ENCODE measurements at regions not wholly inside any gene's neighbourhood (a gene's known extent, or its start where the extent isn't known, plus 50 kb on each side); places are given as distances from the start of the nearest gene placed in this dataset.
"Not testable (repeated sequence)": the region's sequence is repeated elsewhere in the genome, so short reads cannot be mapped to it uniquely, and the experiment has no call there.

DNA sequence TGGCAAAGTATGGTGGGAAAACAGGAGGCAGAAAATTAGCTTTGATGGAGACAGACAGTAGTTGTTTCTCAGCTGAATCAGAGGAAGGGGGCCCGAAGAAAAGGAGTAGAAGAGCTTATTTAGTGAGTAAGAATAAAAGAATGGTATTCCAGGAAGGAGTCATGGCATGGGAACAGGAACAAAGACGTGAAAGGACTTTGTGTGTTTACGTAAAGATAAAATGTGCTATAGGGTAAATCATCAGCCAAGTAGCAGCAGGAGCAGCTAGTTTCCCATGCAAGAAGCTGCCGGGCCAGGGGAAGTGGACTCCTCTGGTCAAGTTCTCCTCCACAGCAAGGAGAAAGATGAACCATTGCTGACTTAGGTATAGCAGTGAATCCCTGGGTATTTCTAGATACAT lies 454.5 kb downstream of the HINT1 start:
- DNase-seq, result no peak

DNA sequence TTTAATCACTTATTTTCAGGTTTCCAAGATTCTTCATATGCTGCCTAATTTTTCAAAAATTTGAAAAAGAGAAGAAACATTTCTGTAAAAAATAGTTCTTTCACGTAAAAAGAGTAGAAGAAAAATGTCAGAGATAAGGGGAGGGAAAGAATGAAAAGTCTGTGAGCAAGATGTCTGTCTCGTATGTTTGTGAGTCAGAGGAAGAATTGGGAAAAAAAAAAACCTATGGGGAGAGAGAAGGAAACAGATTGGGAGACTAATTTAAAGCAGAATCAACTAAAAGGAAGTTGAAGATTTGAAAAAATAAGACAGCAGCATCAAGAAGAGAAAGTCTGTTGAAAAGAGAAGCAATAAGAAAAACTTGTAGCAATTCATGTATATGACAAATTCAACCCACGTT lies 456.3 kb downstream of the HINT1 start:
- no peak for DNase-seq

DNA sequence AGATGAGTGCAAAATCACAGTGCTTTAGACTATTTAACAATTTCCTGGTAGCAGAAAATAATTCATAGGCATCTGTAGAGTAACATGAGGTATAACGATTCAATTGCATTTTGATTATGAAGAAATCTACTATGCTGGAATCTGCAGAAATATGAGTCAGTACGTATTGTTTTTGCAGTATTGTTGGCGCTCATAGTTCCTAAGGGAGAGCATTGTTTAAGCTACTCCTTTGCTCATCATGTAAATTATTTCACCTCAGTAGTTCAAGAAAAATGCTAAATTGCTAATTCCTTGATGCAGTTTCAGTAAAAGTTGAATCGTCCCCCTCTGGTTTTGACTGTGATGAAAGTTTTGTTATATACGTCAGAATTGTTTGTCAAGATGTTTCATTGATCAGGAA lies 458.4 kb downstream of the HINT1 start:
- DNase-seq, result no peak

DNA sequence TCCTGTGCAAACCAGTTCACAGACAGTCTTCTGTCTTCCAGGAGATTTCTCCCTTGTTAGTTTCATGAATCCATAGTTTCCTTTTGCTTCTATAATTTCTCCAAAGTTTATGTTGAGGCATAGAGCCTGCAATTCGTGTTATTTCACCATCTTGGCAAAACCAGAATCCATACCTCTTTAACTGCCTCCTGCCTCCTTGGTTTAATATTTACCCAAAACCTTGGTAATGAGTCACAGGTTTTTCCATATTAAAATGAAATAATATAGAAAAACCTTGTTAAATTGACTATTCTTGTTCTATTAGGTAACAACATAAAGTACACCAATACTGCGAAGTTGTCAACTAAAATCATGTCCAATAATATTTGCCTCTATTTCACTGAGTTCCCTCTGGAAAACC lies 459.7 kb downstream of the HINT1 start:
- no peak for DNase-seq

DNA sequence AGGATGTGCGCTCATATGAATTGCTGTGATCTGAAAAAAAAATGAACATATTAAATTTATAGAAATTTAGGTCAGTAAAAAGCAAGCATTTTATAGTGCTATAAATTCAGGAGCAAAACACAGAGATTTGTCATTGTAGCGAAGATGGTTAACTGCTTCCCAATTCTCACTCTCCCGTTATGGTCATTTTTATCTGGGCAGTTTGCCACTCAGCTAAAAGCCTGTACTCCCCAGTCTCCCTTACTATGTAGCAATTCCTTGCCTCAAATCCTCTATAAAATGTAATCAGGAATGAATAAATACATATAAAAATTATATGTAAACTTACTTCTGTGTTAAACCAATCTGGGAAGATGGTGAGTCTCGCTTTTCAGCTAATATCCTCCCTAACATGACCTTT lies 471.5 kb downstream of the HINT1 start:
- DNase-seq, result no peak

DNA sequence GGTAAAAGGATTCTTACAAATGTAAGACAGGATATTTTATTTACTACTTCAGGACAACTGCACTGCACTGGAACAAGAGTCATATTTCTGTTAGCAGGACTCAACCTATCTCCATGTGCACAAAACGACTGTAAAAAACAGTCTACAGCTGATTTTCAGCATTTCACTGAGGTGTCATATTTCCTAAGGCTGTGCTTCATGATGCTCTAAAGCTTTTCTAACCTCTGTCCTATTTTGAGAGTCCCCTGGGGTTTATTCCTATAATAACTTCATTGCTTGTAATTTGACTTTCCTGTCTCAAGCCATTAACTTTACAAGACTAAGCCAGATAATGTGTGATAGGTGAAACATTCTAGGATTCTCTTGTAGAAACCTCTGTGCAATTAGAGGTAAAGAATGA lies 472.3 kb downstream of the HINT1 start:
- DNase-seq, result no peak

DNA sequence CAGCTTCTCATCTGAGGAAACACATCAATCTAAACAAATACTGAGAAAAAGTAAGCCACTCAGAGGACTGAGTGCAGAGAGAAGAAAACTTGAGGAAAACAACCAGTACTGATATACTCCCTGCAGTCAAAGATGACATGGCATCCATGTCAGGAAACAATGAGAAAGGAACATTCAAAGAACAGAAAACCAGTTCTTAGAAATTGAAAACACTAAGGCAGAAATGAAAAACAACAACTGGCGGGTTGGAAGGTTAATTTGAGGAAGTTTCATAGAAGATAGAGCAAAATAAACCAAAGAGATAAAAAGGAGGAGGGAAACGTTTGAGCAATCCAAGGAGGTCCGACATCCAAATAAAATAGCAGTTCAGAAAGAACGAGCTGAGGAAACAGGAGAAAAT lies 475.2 kb downstream of the HINT1 start:
- no peak for DNase-seq

DNA sequence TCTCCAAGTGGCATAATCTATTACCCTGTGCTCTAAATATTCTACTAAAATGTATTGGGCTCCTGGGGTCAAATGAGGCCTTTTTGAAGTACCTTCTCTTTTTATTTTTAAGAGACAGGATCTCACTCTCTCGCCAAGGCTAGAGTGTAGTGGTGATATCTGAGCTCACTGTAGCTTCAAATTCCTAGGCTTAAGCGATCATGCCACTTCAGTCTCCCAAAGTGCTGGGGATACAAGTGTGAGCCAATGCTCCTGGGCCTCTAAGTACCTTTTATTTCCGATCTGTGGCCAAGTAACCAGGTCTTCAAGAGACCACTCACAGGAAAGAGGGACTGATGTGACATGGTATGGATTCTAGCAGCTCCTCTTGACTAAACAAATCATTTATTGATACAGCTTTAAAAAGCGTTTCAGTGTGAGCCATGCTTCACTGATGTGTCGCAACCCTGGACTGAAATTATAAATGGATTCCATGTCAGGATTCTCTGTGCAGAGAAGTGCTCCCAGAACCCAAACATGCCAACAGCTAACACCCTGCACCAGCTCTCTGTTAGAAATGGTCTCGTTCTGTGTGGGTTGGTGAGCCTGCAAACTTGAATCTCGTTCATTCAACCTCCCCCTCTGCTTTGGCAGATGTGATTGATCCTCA lies 477.8 kb downstream of the HINT1 start:
- no peak for DNase-seq

DNA sequence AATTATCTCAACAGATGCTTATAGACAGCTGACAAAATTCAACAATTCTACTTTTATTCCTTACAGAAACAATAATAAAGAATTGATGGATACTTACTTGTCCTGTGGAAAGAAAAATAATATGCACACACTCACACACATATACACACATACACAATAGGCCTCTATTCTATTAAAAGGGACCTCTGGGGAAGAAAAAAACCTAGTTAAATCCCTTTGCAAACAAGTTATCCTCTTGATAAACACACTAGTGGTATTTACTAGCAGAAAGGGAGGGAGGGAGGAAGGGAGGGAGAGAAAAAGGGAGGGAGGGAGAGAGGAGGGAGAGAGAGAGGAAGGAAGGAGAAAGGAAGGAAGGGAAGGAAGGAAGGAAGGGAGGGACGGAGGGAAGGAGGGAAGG lies 486.4 kb downstream of the HINT1 start:
- DNase-seq, result no peak

DNA sequence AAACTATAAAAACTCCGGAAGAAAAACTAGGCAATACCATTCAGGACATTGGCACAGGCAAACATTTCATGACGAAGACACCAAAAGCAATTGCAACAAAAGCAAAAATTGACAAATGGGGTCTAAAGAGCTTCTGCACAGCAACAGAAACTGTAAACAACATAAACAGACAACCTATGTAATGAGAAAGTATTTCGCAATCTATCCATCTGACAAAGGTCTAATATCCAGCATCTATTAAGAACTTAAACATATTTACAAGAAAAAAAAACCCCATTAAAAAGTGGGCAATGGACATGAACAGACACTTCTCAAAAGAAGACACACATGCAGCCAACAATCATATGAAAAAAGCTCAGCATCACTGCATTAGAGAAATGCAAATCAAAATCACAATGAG lies 498.6 kb downstream of the HINT1 start:
- no peak for DNase-seq

DNA sequence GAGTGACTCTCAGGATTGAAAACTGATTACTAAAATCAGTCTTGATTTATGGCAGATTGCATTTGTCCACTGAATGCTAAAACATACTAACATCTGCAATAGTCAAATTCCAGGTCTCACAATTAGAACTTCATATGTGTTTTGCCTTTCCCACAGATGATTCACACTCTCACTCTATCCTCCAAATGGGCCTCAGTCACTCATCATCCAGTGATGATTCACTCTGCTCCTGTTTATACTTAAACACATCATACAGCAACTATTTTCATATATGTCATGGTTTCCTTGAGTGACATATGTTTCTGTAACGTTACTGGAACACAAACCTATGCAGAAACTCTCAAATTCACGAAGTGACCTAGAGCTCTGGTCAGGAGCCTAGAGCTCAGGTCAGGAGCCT lies 512.9 kb downstream of the HINT1 start:
- DNase-seq, result no peak

DNA sequence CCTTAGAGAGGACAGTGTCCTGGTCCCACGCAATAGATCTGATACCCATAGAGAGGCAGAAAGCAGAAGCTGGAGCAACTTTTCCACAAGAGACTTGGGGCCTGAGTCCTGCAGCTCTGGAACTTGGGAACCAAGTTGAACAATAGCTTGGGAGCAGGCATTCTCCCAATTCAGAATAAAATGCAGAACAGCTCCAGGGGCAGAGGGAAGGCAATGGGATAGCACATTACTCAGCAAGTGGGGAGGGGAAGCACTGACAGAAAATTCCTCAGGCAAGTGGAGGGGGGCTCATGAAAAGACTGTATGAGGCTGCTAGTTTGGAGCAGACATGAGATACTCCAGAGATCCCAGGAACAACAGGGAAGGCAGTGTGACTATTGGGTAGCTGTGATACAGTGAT lies 513.6 kb downstream of the HINT1 start:
- DNase-seq, result no peak

DNA sequence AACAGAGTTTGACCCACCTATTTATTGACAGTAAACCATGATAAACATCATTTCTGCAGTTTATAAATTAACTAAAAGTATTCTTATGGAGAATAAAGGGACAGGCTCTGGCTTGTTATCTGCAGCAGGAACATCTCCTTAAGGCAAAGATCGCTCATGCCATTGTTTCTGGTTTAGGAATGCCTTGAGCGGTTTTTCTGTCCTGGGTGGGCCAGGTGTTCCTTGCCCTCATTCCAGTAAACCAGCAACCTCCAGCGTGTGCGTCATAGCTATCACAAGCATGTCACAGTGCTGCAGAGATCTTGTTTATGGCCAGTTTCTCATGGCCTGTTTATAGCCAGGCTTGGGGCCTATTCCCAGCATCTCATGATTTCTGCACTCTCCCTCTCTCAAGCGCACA lies 521.7 kb downstream of the HINT1 start:
- DNase-seq, result no peak

DNA sequence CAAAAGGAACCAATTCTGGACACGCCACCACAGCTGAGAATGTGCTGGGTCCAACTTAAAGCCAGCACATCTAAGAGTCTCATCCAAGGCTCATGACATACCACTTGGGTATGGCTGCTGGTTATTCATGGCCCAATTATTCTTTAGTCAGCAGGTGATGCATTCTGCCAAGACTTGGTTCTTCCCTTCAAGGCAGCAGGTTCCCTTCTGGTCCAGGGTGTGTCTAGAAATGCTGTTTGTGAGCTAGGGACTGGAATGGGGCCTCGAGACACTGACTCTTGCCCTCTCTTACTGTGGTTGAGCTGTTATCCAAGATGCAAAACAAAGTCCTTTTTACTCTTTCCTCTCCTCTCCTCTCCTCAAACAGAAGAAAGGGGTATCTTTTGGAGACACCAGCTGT lies 522.6 kb downstream of the HINT1 start:
- no peak for DNase-seq

DNA sequence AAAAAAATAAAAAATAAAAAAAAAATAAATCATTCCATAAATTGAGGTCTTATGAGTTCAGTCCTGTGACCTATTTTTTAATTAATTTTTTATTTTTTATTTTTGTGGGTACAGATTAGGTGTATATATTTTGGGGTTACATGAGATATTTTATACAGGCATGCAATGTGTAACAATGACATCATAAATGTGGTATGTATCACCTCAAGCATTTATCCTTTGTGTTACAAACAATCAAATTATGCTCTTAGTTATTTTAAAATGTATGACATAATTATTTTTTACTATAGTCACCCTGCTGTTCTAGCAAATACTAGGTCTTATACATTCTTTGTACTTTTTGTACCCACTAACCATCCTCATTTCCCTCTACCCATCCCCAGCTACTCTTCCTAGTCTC lies 537.9 kb downstream of the HINT1 start:
- DNase-seq, result no peak

DNA sequence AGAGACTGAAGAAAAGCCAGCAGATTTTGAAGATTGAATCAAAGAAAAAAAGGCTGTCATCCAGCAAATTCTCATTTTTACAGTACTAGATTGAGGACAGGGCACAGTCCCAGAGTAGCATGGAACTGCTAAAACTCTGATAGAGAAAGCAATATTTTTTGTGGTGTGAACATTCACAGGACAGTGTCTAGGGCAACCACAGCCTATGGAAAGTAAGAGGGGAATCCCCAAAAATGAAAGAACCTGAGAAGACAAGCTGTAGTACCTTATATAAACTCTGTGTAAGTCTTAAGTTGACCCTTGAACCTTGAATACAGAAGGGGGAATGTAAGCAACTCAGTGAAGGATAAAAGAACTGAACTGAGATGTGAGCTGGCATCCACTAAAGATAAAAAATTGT lies 540.3 kb downstream of the HINT1 start:
- no peak for DNase-seq

DNA sequence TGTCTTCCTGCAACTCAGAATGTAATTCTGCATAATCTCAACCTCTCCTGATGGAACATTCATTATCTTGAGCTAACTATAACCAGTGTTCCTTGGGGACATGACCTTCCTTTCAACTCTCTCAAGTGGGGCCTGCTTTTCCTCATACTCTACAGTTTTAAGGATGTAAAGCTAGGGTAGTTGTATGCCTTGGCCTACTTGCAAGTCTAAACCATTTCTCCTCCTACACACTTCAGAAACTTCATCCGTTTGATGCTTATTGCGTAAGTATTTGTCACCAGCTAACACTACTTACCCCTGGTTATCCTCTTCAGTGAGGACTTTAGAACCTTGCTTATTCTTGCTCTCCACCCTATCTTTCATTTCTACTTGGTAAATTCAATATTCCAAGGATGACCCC lies 548.9 kb downstream of the HINT1 start:
- no peak for DNase-seq

DNA sequence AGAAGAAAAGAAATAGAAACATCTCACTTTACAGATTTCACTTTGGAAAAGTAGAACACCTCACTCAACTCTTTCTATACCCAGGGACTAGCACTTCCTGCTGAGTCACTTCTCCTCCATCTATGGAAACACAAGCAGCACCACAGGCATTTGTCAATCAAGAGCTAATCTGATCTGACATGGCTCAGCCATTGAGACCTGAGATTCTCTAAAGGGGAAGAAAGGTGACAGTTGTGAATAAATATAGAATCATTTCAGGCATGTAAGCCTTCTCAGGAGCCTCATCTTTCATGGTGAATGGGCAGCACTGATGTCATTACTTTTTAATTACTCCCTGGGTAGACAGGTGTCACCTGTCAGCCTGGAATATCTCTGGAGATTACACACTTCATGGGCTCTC lies 559.8 kb downstream of the HINT1 start:
- DNase-seq, result no peak

DNA sequence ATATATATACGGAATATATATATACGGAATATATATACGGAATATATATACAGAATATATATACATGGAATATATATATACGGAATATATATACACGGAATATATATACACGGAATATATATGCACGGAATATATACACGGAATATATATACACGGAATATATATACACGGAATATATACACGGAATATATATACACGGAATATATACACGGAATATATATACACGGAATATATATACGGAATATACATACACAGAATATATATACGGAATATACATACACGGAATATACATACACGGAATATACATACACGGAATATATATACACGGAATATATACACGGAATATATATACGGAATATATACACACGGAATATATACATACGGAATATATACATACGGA lies 568.4 kb downstream of the HINT1 start:
- not testable (repeated sequence) for DNase-seq

DNA sequence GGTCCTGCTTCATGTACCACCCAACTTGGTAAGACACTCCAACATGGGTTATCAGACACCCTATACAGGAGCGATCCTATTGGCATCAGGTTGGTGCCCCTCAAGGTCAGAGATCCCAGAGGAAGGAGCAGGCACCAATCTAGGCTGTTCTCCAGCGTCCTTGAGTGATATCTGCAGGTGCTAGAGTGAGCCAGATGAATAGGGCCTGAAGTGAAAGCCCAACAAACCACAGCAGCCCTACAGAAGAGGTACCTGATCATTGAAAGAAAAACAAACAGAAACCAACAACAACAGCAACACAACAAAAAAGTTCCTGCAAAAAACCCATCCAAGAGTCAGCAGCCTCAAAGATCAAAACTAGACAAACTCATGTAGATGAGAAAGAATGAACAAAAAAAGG lies 584.8 kb downstream of the HINT1 start:
- DNase-seq, result no peak

DNA sequence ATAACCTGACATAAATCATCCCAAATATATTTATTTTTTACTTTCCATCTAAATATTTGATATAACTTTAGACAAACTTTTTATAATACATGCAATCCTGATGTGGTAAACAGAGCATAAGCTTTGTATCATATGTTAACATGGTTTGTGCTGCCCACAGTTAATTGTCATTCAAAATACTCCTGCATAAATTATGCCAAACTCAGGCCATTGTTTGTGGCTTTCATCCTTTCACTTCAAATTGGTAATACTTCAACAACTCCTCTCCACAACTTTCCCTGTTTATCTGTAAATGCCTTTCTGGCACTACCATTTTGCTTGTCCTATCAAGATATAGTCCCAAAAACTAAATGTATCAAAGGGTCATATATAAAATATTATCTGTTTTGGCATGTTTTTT lies 586.7 kb downstream of the HINT1 start:
- DNase-seq, result no peak

DNA sequence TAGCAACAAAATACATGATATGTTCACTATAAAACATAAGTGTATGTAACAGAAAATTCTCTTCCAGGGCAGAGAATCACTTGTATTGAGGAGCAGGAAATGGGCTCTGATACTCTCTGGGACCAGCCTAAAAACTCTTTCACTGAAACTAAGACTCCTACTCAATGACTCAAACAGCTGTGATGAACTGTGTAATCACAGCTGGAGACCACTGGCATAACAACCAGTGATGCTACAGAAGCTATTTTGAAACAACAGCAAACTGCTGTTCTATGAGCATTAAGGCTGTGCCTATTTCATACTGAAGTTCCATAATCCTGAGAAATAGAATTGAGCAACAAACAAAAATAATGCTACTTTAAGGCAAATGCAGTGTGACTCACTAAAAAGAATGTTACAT lies 594.0 kb downstream of the HINT1 start:
- DNase-seq, result no peak

DNA sequence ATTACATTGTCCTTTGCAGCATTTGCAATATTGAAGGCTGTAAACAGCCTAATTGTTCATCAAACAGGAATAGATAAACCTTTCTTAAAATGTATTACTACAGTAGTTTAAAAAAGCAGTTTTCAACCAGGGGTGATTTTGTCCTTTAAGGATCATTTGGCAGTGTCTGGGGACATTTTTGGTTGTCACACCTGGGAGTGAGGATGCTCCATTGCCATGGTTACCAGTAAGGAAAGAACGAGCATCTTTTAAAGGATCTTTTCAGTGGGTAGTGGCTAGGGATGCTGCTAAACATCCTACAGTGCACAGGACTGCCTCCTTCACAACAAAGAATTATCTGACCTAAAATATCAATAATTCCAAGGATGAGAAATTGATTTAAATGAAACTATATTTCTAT lies 596.3 kb downstream of the HINT1 start:
- DNase-seq, result no peak

DNA sequence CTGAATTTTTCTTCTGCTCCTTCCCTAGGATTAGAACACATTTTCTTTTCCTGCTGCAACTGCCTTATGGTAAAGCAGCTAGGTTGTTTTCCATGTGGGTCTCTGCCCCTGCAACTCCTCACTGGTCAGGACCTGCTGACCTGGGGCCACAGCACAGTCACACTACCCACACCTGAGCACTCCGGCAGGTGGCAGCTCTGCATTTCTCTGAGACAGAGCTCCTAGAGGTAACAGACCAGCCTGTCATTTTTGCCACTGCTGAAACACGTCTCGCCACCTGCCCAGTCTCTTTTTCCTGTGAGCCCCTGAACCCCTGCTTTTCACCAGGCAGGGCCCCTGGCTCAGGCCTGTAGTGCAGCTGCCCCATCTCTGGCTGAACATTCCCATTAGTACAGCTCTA lies 609.6 kb downstream of the HINT1 start:
- no peak for DNase-seq

DNA sequence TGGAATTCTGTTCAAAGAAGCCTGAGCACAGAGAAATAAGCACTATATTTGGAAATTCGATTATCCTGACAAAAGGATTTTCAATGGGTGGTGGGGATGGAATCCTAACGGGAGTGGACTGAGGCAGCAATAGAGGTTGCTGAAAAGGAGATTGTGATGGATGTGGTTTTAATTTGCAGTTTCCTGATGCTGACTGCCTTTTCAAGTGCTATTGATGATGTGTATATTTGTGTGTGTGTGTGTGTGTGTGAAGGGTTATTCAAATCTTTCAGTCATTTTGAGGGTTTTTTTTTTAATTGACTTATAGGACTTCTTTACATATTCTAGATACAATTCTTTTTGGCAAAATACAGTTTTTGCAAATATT lies 614.5 kb downstream of the HINT1 start:
- no peak for DNase-seq

All from stimulated activated CD4-positive, alpha-beta T cell treated with anti-CD3 and anti-CD28 coated beads, Interleukin-4, amount 100 ng/mL, for 4 hours (primary cell).